ENCODE measurements at regions not wholly inside any gene's neighbourhood (a gene's known extent, or its start where the extent isn't known, plus 50 kb on each side); places are given as distances from the start of the nearest gene placed in this dataset.

- TF ChIP-seq CTCF (IDR thresholded peaks at IDR 0.05) (no peak), POLR2A (IDR thresholded peaks at IDR 0.05) (no peak), POLR2AphosphoS5 (IDR thresholded peaks at IDR 0.05) (no peak), EP300 (IDR thresholded peaks at IDR 0.05) (no peak)
Observed at GRCh38 chr10:105785721-105786120, 1144.6 kb downstream of the SORCS3 start.

All from suprapubic skin (tissue), 4 donors.